OCI-LY7 (cell line): ENCODE measurements at regions not wholly inside any gene's neighbourhood (a gene's known extent, or its start where the extent isn't known, plus 50 kb on each side); places are given as distances from the start of the nearest gene placed in this dataset.
"Not testable (repeated sequence)": the region's sequence is repeated elsewhere in the genome, so short reads cannot be mapped to it uniquely, and the experiment has no call there.

Source experiments
- BruUV-seq: library from RNA; stranded (reverse); fragments of 400-500 nt; replicated peaks from 2 replicates; lab custom pipeline; 2021; lab: Mats Ljungman, UMichigan
- CTCF ChIA-PET: fragments of 300-600 bp; sonication (Branson Sonifier 250); formaldehyde crosslinking; loops from one replicate; lab custom pipeline; 2022; ENCODE audit warnings: antibody characterized with exemption; ENCODE audit not compliant: unreplicated experiment; lab: Charles Lee
- POLR2A ChIA-PET: fragments of 300-600 bp; sonication (Branson Sonifier 250); formaldehyde crosslinking; loops from one replicate; lab custom pipeline; 2022; ENCODE audit warnings: antibody characterized with exemption; lab: Charles Lee
- DNase-seq: peaks from one replicate; pipeline ENCODE4 v3.0.0-alpha.2; 2015; ENCODE audit warnings: low spot score
- H2AFZ ChIP-seq: fragments of 200-600 bp; sonication (generic), shearing (Covaris generic); 2 replicates; pipeline ENCODE4 v1.6.1; 2014; ENCODE audit warnings: mild to moderate bottlenecking, antibody characterized with exemption, low read length, moderate library complexity
- H3K27ac ChIP-seq: fragments of 200-600 bp; sonication (generic); 2 replicates; pipeline ENCODE4 v1.5.1; 2014; ENCODE audit warnings: mixed run types, low read depth, mild to moderate bottlenecking, moderate library complexity, low read length, inconsistent platforms; ENCODE audit not compliant: poor library complexity, severe bottlenecking
- H3K36me3 ChIP-seq: fragments of 200-600 bp; sonication (generic); 2 replicates; pipeline ENCODE4 v1.6.1; 2014; ENCODE audit warnings: mild to moderate bottlenecking, antibody characterized with exemption, low read length, moderate library complexity, mixed read lengths; ENCODE audit not compliant: insufficient read depth
- H3K4me1 ChIP-seq: fragments of 200-600 bp; sonication (generic); 2 replicates; pipeline ENCODE4 v1.5.1; 2014; ENCODE audit warnings: mild to moderate bottlenecking, low read length; ENCODE audit not compliant: insufficient read depth, poor library complexity, severe bottlenecking
- H3K4me2 ChIP-seq: fragments of 200-600 bp; sonication (generic); 2 replicates; pipeline ENCODE4 v1.6.1; 2014; ENCODE audit warnings: mild to moderate bottlenecking, low read length
- H3K4me3 ChIP-seq: fragments of 200-600 bp; sonication (generic); 2 replicates; pipeline ENCODE4 v1.5.1; 2014; ENCODE audit warnings: mild to moderate bottlenecking, low read depth, low read length; ENCODE audit not compliant: poor library complexity, severe bottlenecking
- H3K79me2 ChIP-seq: fragments of 200-600 bp; sonication (generic); 2 replicates; pipeline ENCODE4 v1.6.1; 2016; ENCODE audit warnings: low read depth, mild to moderate bottlenecking, low read length, moderate library complexity, mixed read lengths; ENCODE audit not compliant: insufficient read depth
- H3K9me2 ChIP-seq: fragments of 200-600 bp; sonication (generic); 2 replicates; pipeline ENCODE4 v1.6.1; 2016; ENCODE audit warnings: mild to moderate bottlenecking, low read length, mixed read lengths; ENCODE audit not compliant: insufficient read depth
- H3K9me3 ChIP-seq: fragments of 200-600 bp; sonication (generic); 2 replicates; pipeline ENCODE4 v1.6.1; 2014; ENCODE audit warnings: mild to moderate bottlenecking, mixed run types, low read length, mixed read lengths
- H4K20me1 ChIP-seq: fragments of 200-600 bp; sonication (generic); 2 replicates; pipeline ENCODE4 v1.6.1; 2014; ENCODE audit warnings: mild to moderate bottlenecking, antibody characterized with exemption, low read length, moderate library complexity, mixed read lengths; ENCODE audit not compliant: insufficient read depth
- intact Hi-C: fragments of 100-400 bp; cut with micrococcal nuclease; formaldehyde crosslinking; loops from one replicate; pipeline ENCODE4 v1.10.0; 2022; ENCODE audit not compliant: unreplicated experiment

DNA sequence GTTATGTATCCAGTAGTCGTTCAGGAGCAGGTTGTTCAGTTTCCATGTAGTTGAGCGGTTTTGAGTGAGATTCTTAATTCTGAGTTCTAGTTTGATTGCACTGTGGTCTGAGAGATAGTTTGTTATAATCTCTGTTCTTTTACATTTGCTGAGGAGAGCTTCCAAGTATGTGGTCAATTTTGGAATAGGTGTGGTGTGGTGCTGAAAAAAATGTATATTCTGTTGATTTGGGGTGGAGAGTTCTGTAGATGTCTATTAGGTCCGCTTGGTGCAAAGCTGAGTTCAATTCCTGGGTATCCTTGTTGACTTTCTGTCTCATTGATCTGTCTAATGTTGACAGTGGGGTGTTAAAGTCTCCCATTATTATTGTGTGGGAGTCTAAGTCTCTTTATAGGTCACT lies 68.6 kb upstream of the IZUMO1R start:
- H3K4me1 ChIP-seq, BruUV-seq, POLR2A ChIA-PET, H3K36me3 ChIP-seq, H3K79me2 ChIP-seq, DNase-seq, H4K20me1 ChIP-seq, CTCF ChIA-PET, H3K4me2 ChIP-seq, H3K4me3 ChIP-seq, H3K9me2 ChIP-seq, H2AFZ ChIP-seq, H3K9me3 ChIP-seq, intact Hi-C loops, H3K27ac ChIP-seq: not testable (repeated sequence)

- H3K9me3 ChIP-seq, intact Hi-C loops, H4K20me1 ChIP-seq, H2AFZ ChIP-seq, BruUV-seq, H3K4me3 ChIP-seq, CTCF ChIA-PET, POLR2A ChIA-PET, H3K4me2 ChIP-seq, H3K4me1 ChIP-seq, H3K9me2 ChIP-seq, H3K36me3 ChIP-seq, DNase-seq, H3K27ac ChIP-seq, H3K79me2 ChIP-seq: not testable (repeated sequence)
These were observed 68.0 kb upstream of the IZUMO1R start for GRCh38 chr11:94236416-94236815.

DNA sequence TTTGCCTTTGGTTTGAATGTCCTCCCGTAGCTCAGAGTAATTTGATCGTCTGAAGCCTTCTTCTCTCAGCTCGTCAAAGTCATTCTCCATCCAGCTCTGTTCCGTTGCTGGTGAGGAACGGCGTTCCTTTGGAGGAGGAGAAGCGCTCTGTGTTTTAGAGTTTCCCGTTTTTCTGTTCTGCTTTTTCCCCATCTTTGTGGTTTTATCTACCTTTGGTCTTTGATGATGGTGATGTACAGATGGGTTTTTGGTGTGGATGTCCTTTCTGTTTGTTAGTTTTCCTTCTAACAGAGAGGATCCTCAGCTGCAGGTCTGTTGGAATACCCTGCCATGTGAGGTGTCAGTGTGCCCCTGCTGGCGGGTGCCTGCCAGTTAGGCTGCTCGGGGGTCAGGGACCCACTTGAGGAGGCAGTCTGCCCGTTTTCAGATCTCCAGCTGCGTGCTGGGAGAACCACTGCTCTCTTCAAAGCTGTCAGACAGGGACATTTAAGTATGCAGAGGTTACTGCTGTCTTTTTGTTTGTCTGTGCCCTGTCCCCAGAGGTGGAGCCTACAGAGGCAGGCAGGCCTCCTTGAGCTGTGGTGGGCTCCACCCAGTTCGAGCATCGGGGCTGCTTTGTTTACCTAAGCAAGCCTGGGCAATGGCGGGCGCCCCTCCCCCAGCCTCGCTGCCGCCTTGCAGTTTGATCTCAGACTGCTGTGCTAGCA lies 66.8 kb upstream of the IZUMO1R start:
- CTCF ChIA-PET: interaction anchor here (0.7 kb wide), 1 partner anchor 53 kb away, joined by 3 read pairs; no protein-coding TSS in a partner anchor
- intact Hi-C loops, BruUV-seq, POLR2A ChIA-PET, H3K4me2 ChIP-seq, H3K79me2 ChIP-seq, H4K20me1 ChIP-seq, H2AFZ ChIP-seq, H3K4me1 ChIP-seq, H3K9me2 ChIP-seq, DNase-seq, H3K36me3 ChIP-seq, H3K9me3 ChIP-seq, H3K4me3 ChIP-seq, H3K27ac ChIP-seq: not testable (repeated sequence)

DNA sequence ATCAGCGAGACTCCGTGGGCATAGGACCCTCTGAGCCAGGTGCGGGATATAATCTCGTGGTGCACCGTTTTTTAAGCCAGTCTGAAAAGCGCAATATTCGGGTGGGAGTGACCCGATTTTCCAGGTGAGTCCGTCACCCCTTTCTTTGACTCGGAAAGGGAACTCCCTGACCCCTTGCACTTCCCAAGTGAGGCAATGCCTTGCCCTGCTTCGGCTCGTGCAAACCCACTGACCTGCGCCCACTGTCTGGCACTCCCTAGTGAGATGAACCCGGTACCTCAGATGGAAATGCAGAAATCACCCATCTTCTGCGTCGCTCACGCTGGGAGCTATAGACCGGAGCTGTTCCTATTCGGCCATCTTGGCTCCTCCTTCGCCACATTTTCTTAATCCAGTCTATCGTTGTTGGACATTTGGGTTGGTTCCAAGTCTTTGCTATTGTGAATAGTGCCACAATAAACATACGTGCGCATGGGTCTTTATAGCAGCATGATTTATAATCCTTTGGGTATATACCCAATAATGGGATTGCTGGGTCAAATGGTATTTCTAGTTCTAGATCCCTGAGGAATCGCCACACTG lies 66.1 kb upstream of the IZUMO1R start:
- H3K9me3 ChIP-seq, H3K4me1 ChIP-seq, H3K4me3 ChIP-seq, BruUV-seq, H3K79me2 ChIP-seq, intact Hi-C loops, DNase-seq, POLR2A ChIA-PET, H4K20me1 ChIP-seq, H3K36me3 ChIP-seq, H3K4me2 ChIP-seq, H3K27ac ChIP-seq, H2AFZ ChIP-seq, CTCF ChIA-PET, H3K9me2 ChIP-seq: not testable (repeated sequence)

DNA sequence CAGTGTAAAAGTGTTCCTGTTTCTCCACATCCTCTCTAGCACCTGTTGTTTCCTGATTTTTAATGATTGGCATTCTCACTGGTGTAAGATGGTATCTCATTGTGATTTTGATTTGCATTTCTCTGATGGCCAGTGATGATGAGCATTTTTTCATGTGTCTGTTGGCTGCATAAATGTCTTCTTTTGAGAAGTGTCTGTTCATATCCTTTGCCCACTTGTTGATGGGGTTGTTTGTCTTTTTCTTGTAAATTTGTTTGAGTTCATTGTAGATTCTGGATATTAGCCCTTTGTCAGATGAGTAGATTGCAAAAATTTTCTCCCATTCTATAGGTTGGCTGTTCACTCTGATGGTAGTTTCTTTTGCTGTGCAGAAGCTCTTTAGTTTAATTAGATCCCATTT lies 65.6 kb upstream of the IZUMO1R start:
- intact Hi-C loops, POLR2A ChIA-PET, H3K4me2 ChIP-seq, H2AFZ ChIP-seq, H3K9me3 ChIP-seq, CTCF ChIA-PET, H4K20me1 ChIP-seq, H3K79me2 ChIP-seq, DNase-seq, H3K4me1 ChIP-seq, H3K36me3 ChIP-seq, H3K27ac ChIP-seq, H3K9me2 ChIP-seq, BruUV-seq, H3K4me3 ChIP-seq: not testable (repeated sequence)
